Erythroblast (primary cell): ENCODE measurements at regions not wholly inside any gene's neighbourhood (a gene's known extent, or its start where the extent isn't known, plus 50 kb on each side); places are given as distances from the start of the nearest gene placed in this dataset.

Experiments
- DNase-seq, 2 experiments: peaks; one replicate each; lab custom pipeline; 2025; lab: John Stamatoyannopoulos, UW
- GATA1 ChIP-seq: IDR thresholded peaks from 2 replicates; pipeline ENCODE4 v1.6.1; 2011; ENCODE audit warnings: low read depth, mild to moderate bottlenecking, control low read depth, low read length, moderate library complexity
- POLR2A ChIP-seq: IDR thresholded peaks from 2 replicates; pipeline ENCODE4 v1.6.1; 2011; ENCODE audit warnings: mild to moderate bottlenecking, low read length

- TF ChIP-seq POLR2A (no peak), GATA1 (no peak)
- no peak for DNase-seq
These were observed 730.1 kb upstream of the NR2F2 start for GRCh38 chr15:95600367-95600766.

- no peak for DNase-seq
- TF ChIP-seq GATA1, result no peak
- TF ChIP-seq POLR2A, result no peak
These were observed 729.6 kb upstream of the NR2F2 start for GRCh38 chr15:95600884-95601283.

GRCh38 chr15:95601525-95601924 lies 729.0 kb upstream of the NR2F2 start:
- TF ChIP-seq GATA1 (no peak), POLR2A (no peak)
- DNase-seq, result no peak

GRCh38 chr15:95603802-95604201 lies 726.7 kb upstream of the NR2F2 start:
- DNase-seq, result no peak
- TF ChIP-seq GATA1 (no peak), POLR2A (no peak)

GRCh38 chr15:95604634-95605036 lies 725.9 kb upstream of the NR2F2 start:
- no peak for DNase-seq
- no peak for TF ChIP-seq GATA1
- TF ChIP-seq POLR2A, result no peak

- DNase-seq, result no peak
- TF ChIP-seq POLR2A (no peak), GATA1 (no peak)
These were observed 725.4 kb upstream of the NR2F2 start for GRCh38 chr15:95605098-95605497.

DNA sequence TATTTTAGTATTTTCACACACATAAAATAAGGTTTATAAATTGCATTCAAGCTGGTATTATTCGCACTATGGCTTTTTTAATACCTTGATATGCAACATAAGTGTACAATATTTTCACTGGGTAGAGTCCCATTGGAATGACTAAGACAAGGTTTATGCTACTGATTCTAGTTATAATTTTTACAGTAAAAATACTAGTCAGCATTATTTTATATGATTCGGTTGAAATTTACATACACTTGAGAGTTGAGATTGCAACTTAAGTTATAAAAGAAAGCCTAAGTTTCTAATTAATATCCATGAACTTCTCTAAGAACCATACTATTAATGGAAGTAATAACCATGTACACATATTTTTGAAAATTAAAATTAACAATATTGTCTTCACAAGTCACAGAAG lies 723.9 kb upstream of the NR2F2 start:
- TF ChIP-seq GATA1 (no peak), POLR2A (no peak)
- no peak for DNase-seq

DNA sequence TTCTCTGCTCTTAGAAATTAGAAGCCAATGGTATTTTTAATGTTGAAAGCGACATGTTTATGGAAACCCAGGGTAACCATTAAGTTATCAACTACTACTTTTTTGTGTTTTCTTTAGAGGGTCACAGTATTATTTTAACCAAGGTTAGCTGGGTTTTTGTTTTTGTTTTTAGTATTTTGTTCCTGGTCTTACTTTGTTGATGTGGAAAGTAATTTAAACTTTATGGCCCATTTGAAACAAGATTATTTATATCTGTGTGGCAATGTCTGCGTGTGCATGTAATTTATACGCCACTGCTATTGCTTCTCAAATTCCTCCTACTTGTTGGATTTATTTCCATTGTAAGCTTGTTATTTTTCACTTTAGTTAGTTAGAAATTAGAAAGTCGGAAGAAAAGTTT lies 722.1 kb upstream of the NR2F2 start:
- DNase-seq, result no peak
- no peak for TF ChIP-seq GATA1
- TF ChIP-seq POLR2A, result no peak

DNA sequence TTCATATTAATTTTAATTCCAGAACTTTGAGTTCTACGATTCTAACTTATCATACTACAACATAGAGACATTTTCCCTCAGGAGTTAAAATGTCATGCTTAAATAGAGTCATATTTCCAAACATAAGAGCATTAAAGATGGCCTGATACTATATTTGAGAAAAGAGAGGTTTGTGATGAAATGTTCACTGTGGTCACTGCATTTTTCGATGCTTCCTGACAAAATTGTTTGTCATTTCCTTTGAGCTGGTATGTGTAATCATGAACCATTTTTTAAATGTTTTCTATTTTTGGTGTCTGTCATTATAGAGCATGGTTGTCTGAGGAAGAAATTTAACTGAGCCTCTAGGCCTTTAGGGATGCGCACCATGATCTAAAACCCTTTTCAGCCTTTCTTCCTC lies 721.4 kb upstream of the NR2F2 start:
- TF ChIP-seq GATA1 (no peak), POLR2A (no peak)
- no peak for DNase-seq

DNA sequence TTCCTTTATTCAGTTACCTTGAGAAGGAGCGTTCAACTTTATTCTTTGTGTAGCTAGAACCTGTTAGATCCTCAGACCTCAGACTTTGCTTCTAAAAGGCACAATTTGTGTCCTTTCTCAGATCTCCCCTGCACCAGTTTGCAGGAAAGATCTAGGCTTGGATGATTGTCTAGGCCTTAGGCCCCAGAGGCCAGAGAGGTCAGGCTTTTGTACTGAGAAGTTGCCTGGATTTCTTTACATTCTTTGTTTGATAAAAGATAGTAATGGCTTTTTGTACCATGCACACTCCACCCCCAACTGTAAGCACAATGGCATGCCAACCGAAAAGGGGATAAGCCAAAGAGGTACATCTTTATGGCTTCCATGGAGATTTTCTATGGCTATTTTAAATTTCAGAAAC lies 719.6 kb upstream of the NR2F2 start:
- TF ChIP-seq POLR2A (no peak), GATA1 (no peak)
- no peak for DNase-seq

- DNase-seq, result no peak
- no peak for TF ChIP-seq POLR2A
These were observed 715.1 kb upstream of the NR2F2 start for GRCh38 chr15:95615436-95615835.

DNA sequence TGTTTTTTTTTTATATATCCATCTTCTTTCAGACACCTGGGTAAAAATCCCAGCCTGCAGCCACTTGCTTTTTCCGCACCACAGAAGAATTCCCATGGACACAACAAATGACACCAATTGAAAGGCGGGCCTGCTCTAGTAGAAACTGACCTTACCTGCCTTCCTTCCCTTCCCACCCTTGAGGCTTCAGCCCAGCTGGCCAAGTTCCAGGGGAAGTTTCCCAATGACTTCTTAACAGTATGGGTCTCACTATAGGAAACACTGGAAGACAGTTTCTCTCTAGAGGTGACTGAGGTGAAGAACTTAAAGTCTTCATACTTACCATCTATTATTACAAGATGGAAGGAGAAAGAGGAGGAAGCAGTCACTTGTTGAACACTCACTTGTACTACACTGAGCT lies 714.2 kb upstream of the NR2F2 start:
- DNase-seq, result no peak
- TF ChIP-seq GATA1 (no peak), POLR2A (no peak)

- no peak for DNase-seq
- TF ChIP-seq POLR2A (no peak), GATA1 (no peak)
These were observed 709.4 kb upstream of the NR2F2 start for GRCh38 chr15:95620934-95621579.

GRCh38 chr15:95622843-95623242 lies 707.7 kb upstream of the NR2F2 start:
- DNase-seq, result no peak
- TF ChIP-seq GATA1 (no peak), POLR2A (no peak)

GRCh38 chr15:95624100-95624499 lies 706.4 kb upstream of the NR2F2 start:
- DNase-seq, result no peak
- TF ChIP-seq POLR2A (no peak), GATA1 (no peak)
